CD4-positive, alpha-beta T cell (primary cell): ENCODE measurements at regions not wholly inside any gene's neighbourhood (a gene's known extent, or its start where the extent isn't known, plus 50 kb on each side); places are given as distances from the start of the nearest gene placed in this dataset.

Source experiments
- ATAC-seq: fragments of 200-7000 bp; cut with Tn5 transposase; one replicate; pipeline ENCODE4 v1.10.0; 2022; ENCODE audit warnings: mild to moderate bottlenecking; ENCODE audit not compliant: poor library complexity
- CTCF ChIA-PET: fragments of 350-600 bp; sonication (Branson Sonifier 250); formaldehyde crosslinking; loops from one replicate; lab custom pipeline; 2021; ENCODE audit warnings: antibody characterized with exemption, inconsistent platforms; lab: Charles Lee
- POLR2A ChIA-PET: fragments of 350-600 bp; sonication (Branson Sonifier 250); formaldehyde crosslinking; loops from one replicate; lab custom pipeline; 2021; ENCODE audit warnings: antibody characterized with exemption, inconsistent platforms; lab: Charles Lee
- DNase-seq, 14 experiments: peaks; one replicate each; pipeline ENCODE4 v3.0.0-alpha.2; 2013 to 2020; ENCODE audit warnings: mixed read lengths in 2 of 14
- H3K27ac ChIP-seq, 2 donors: one replicate each; pipeline versions ENCODE4 v1.5.1 to v1.7.0; 2013; ENCODE audit warnings: low read length in 2 of 2, low read depth in 1 of 2, mild to moderate bottlenecking in 1 of 2
- H3K27me3 ChIP-seq, 2 experiments: 1 replicate in 1 of 2; 2 replicates in 1 of 2; pipeline versions ENCODE4 v1.6.1 to v1.7.0; 2013; ENCODE audit warnings: low read length in 2 of 2, control low read depth in 1 of 2, mild to moderate bottlenecking in 1 of 2, moderate library complexity in 1 of 2; ENCODE audit not compliant: insufficient read depth in 2 of 2, control insufficient read depth in 1 of 2
- H3K36me3 ChIP-seq: one replicate; pipeline ENCODE4 v1.6.1; 2013; ENCODE audit warnings: low read length, control low read depth; ENCODE audit not compliant: insufficient read depth
- H3K4me1 ChIP-seq: one replicate; pipeline ENCODE4 v1.6.1; 2013; ENCODE audit warnings: low read length, control low read depth; ENCODE audit not compliant: insufficient read depth
- H3K4me3 ChIP-seq: one replicate; pipeline ENCODE4 v1.5.1; 2013; ENCODE audit warnings: mild to moderate bottlenecking, low read length, moderate library complexity
- H3K9me3 ChIP-seq, 2 experiments: 1 replicate in 1 of 2; 2 replicates in 1 of 2; pipeline versions ENCODE4 v1.6.1 to v1.7.0; 2013; ENCODE audit warnings: low read length in 2 of 2, mild to moderate bottlenecking in 2 of 2, control low read depth in 1 of 2, moderate library complexity in 1 of 2; ENCODE audit not compliant: control insufficient read depth in 1 of 2, insufficient read depth in 1 of 2
- H3K27ac Mint-ChIP-seq: one replicate; pipeline ENCODE4 v1.8.0; 2020; ENCODE audit warnings: mixed read lengths
- H3K27me3 Mint-ChIP-seq: one replicate; pipeline ENCODE4 v1.8.0; 2021; ENCODE audit warnings: mixed read lengths
- H3K36me3 Mint-ChIP-seq: one replicate; pipeline ENCODE4 v1.8.0; 2021; ENCODE audit warnings: low read depth, mixed read lengths
- H3K4me1 Mint-ChIP-seq: one replicate; pipeline ENCODE4 v1.8.0; 2021; ENCODE audit warnings: low read depth, mixed read lengths
- H3K4me3 Mint-ChIP-seq: one replicate; pipeline ENCODE4 v1.8.0; 2020; ENCODE audit warnings: mild to moderate bottlenecking, mixed read lengths
- H3K9me3 Mint-ChIP-seq: one replicate; pipeline ENCODE4 v1.8.0; 2020; ENCODE audit warnings: mixed read lengths
- intact Hi-C, 2 experiments: fragments of 100-400 bp; cut with DNase I in 1 of 2; cut with micrococcal nuclease in 1 of 2; formaldehyde crosslinking; loops; one replicate each; pipeline versions ENCODE4 v1.15.1 to v1.9.0; 2023 to 2025; cut with DNase I, micrococcal nuclease
- TF ChIP-seq, protein P1 (sequence below): fragments of 200-600 bp; IDR thresholded peaks from one replicate; pipeline ENCODE4 v1.8.0; 2022; ENCODE audit warnings: antibody characterized with exemption, mild to moderate bottlenecking

DNA sequence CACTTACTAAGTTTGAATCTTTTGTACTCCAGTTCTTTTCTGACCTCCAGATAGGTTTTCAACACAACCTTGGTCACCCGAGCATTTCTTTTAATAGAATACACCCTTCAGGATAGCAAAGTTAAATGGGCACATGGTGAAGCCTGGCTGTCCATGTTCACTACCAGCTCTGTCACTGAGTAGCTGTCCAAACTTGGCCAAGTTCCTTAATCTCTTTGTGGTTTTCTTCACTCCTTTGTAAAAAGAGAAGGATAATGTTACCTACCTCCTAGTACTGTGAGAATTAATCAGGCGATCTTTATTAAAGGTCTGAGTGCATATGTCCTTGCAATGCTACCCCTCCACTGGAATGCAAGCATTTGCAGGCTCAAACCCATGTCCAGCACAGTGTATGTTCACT is 128.1 kb upstream of the PTPRZ1 start:
- intact Hi-C loops: no loop called here
- no peaks in the 10 kb centered on the region for H3K36me3 Mint-ChIP-seq
- CTCF ChIA-PET: no interaction called here

DNA sequence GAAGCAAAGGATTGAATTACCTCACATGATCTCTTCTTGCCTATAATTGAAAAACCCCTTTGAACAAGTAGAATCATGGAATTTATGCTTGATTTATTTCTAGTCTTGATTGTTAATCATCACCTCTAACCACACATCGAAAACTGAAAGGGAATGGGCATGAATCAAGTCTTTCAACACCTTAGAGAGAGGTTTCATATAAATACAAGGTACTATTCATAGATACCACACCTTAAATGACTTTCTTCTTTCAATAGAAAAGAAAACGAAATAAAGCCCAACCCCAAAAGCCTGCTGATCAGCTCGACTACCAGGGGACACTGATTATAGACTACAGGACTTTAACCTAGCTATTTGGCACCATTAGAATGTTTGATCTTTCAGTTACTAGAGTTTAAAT is 128.6 kb upstream of the PTPRZ1 start:
- H3K9me3 Mint-ChIP-seq: peaks cover 2% of the 10 kb centered on the region
- intact Hi-C loops: no loop called here
- H3K36me3 Mint-ChIP-seq: no peaks in the 10 kb centered on the region
- H3K27ac Mint-ChIP-seq: no peak overlapping the region
- H3K27me3 ChIP-seq: no peaks in the 10 kb centered on the region
- H3K4me3 ChIP-seq: no peak overlapping the region
- ATAC-seq (no peak), DNase-seq (no peak)
- ChIA-PET POLR2A (no interaction called here), CTCF (no interaction called here)
- H3K4me3 Mint-ChIP-seq: no peak overlapping the region
- no peaks in the 10 kb centered on the region for H3K36me3 ChIP-seq
- TF ChIP-seq, protein P1, sequence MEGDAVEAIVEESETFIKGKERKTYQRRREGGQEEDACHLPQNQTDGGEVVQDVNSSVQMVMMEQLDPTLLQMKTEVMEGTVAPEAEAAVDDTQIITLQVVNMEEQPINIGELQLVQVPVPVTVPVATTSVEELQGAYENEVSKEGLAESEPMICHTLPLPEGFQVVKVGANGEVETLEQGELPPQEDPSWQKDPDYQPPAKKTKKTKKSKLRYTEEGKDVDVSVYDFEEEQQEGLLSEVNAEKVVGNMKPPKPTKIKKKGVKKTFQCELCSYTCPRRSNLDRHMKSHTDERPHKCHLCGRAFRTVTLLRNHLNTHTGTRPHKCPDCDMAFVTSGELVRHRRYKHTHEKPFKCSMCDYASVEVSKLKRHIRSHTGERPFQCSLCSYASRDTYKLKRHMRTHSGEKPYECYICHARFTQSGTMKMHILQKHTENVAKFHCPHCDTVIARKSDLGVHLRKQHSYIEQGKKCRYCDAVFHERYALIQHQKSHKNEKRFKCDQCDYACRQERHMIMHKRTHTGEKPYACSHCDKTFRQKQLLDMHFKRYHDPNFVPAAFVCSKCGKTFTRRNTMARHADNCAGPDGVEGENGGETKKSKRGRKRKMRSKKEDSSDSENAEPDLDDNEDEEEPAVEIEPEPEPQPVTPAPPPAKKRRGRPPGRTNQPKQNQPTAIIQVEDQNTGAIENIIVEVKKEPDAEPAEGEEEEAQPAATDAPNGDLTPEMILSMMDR: no peak
- H3K4me1 ChIP-seq: no peaks in the 10 kb centered on the region
- no peaks in the 10 kb centered on the region for H3K9me3 ChIP-seq
- H3K27ac ChIP-seq: no peak overlapping the region
- H3K4me1 Mint-ChIP-seq: no peaks in the 10 kb centered on the region
- H3K27me3 Mint-ChIP-seq: no peaks in the 10 kb centered on the region

More for the DNA sequence above, 128.1 kb upstream of the PTPRZ1 start:
- peaks cover 2% of the 10 kb centered on the region for H3K9me3 Mint-ChIP-seq
- Histone ChIP-seq H3K27ac (no peak overlapping the region), H3K36me3 (no peaks in the 10 kb centered on the region), H3K4me1 (no peaks in the 10 kb centered on the region), H3K4me3 (no peak overlapping the region), H3K27me3 (no peaks in the 10 kb centered on the region), H3K9me3 (no peaks in the 10 kb centered on the region)
- H3K4me1 Mint-ChIP-seq: no peaks in the 10 kb centered on the region
- H3K27me3 Mint-ChIP-seq: no peaks in the 10 kb centered on the region
- no peak for ATAC-seq
- no peak for DNase-seq
- H3K4me3 Mint-ChIP-seq: no peak overlapping the region
- TF ChIP-seq, protein P1: no peak
- H3K27ac Mint-ChIP-seq: no peak overlapping the region
- POLR2A ChIA-PET: no interaction called here

DNA sequence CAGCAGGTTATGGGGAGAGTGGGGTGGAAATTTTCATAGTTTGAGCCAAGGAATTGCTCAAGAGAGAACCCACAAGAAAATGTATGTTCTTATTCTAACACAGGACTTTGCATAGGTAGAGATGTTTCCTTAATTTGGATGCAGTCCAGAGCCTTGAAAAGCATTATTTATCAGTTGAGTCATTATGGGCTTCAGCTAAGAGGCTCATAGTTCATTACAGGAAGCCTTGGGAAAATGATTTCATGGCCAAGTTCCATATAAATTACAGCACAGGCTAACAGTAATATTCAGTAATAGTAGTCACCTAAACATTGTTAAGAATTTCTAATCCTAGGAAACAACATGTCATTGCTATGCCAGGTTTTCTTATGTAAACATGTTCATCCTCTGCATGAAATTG is 131.1 kb upstream of the PTPRZ1 start:
- Mint-ChIP-seq H3K9me3 (peaks cover 2% of the 10 kb centered on the region), H3K36me3 (no peaks in the 10 kb centered on the region), H3K4me3 (no peak overlapping the region), H3K4me1 (no peaks in the 10 kb centered on the region), H3K27me3 (no peaks in the 10 kb centered on the region), H3K27ac (no peak overlapping the region)
- ChIA-PET POLR2A (no interaction called here), CTCF (no interaction called here)
- Histone ChIP-seq H3K27me3 (no peaks in the 10 kb centered on the region), H3K27ac (no peak overlapping the region), H3K4me3 (no peak overlapping the region), H3K36me3 (no peaks in the 10 kb centered on the region), H3K9me3 (peaks cover 0 to 4% of the 10 kb centered on the region in 2 experiments), H3K4me1 (no peaks in the 10 kb centered on the region)
- intact Hi-C loops: no loop called here
- ATAC-seq (no peak), DNase-seq (no peak)
- TF ChIP-seq, protein P1: no peak
